ENCODE measurements at regions not wholly inside any gene's neighbourhood (a gene's known extent, or its start where the extent isn't known, plus 50 kb on each side); places are given as distances from the start of the nearest gene placed in this dataset.

GRCh38 chr14:45904314-45904713 lies 651.3 kb upstream of the MIS18BP1 start:
- Histone ChIP-seq H3K79me2 (no peaks in the 10 kb centered on the region), H3K4me2 (no peak overlapping the region), H3K27ac (no peak overlapping the region), H3K9me3 (ENCODE audit: low read depth) (no peaks in the 10 kb centered on the region), H3K36me3 (replicated peaks; ENCODE audit: insufficient read depth, low read depth) (no peaks in the 10 kb centered on the region), H3K4me1 (ENCODE audit: insufficient read depth) (no peaks in the 10 kb centered on the region), H3K9me2 (replicated peaks; ENCODE audit: insufficient read depth) (no peaks in the 10 kb centered on the region), H3K27me3 (no peaks in the 10 kb centered on the region), H3K4me3 (no peak overlapping the region), H2AFZ (no peak overlapping the region), H4K20me1 (ENCODE audit: insufficient read depth, poor library complexity, severe bottlenecking) (no peaks in the 10 kb centered on the region)
- DNase-seq (ENCODE audit: low spot score) = no peak
- TF ChIP-seq CTCF (IDR thresholded peaks at IDR 0.05; ENCODE audit: poor library complexity) (no peak), EZH2phosphoT487 (IDR thresholded peaks at IDR 0.05; ENCODE audit: low read depth, severe bottlenecking, unreplicated experiment) (no peak), EZH2 (IDR thresholded peaks at IDR 0.05; ENCODE audit: borderline replicate concordance) (no peak)
- 91% methylated on average over 1 of the region's 1 CpG for WGBS (ENCODE audit: low lambda C conversion rate, missing lambda C conversion rate)

GRCh38 chr14:45902241-45902640 lies 649.2 kb upstream of the MIS18BP1 start:
- no peaks in the 10 kb centered on the region for H3K27me3 ChIP-seq
- no peaks in the 10 kb centered on the region for H4K20me1 ChIP-seq (ENCODE audit: insufficient read depth, poor library complexity, severe bottlenecking)
- no peaks in the 10 kb centered on the region for H3K79me2 ChIP-seq
- DNase-seq (ENCODE audit: low spot score) = no peak
- H3K4me3 ChIP-seq = no peak overlapping the region
- no peak for TF ChIP-seq EZH2phosphoT487 (IDR thresholded peaks at IDR 0.05; ENCODE audit: low read depth, severe bottlenecking, unreplicated experiment)
- no peak for TF ChIP-seq CTCF (IDR thresholded peaks at IDR 0.05; ENCODE audit: poor library complexity)
- no peak for TF ChIP-seq EZH2 (IDR thresholded peaks at IDR 0.05; ENCODE audit: borderline replicate concordance)
- 70% methylated on average over 3 of the region's 3 CpGs for WGBS (ENCODE audit: low lambda C conversion rate, missing lambda C conversion rate)
- H3K9me3 ChIP-seq (ENCODE audit: low read depth) = no peaks in the 10 kb centered on the region
- no peaks in the 10 kb centered on the region for H3K36me3 ChIP-seq (replicated peaks; ENCODE audit: insufficient read depth, low read depth)
- H3K27ac ChIP-seq = no peak overlapping the region
- H3K9me2 ChIP-seq (replicated peaks; ENCODE audit: insufficient read depth) = no peaks in the 10 kb centered on the region
- H3K4me2 ChIP-seq = no peak overlapping the region
- H2AFZ ChIP-seq = no peak overlapping the region
- no peaks in the 10 kb centered on the region for H3K4me1 ChIP-seq (ENCODE audit: insufficient read depth)

- Histone ChIP-seq H3K4me1 (ENCODE audit: insufficient read depth) (no peaks in the 10 kb centered on the region), H2AFZ (no peak overlapping the region), H4K20me1 (ENCODE audit: insufficient read depth, poor library complexity, severe bottlenecking) (no peaks in the 10 kb centered on the region)
Measured at GRCh38 chr14:45897439-45897838, 644.4 kb upstream of the MIS18BP1 start.

More at GRCh38 chr14:45897439-45897838, 644.4 kb upstream of the MIS18BP1 start:
- H3K27ac ChIP-seq = no peak overlapping the region
- no peaks in the 10 kb centered on the region for H3K9me3 ChIP-seq (ENCODE audit: low read depth)
- H3K27me3 ChIP-seq = no peaks in the 10 kb centered on the region
- TF ChIP-seq EZH2phosphoT487 (IDR thresholded peaks at IDR 0.05; ENCODE audit: low read depth, severe bottlenecking, unreplicated experiment) (no peak), EZH2 (IDR thresholded peaks at IDR 0.05; ENCODE audit: borderline replicate concordance) (no peak), CTCF (IDR thresholded peaks at IDR 0.05; ENCODE audit: poor library complexity) (no peak)
- no peak for DNase-seq (ENCODE audit: low spot score)
- 83% methylated on average over 3 of the region's 3 CpGs for WGBS (ENCODE audit: low lambda C conversion rate, missing lambda C conversion rate)
- H3K4me2 ChIP-seq = no peak overlapping the region
- H3K4me3 ChIP-seq = no peak overlapping the region
- no peaks in the 10 kb centered on the region for H3K9me2 ChIP-seq (replicated peaks; ENCODE audit: insufficient read depth)
- H3K79me2 ChIP-seq = no peaks in the 10 kb centered on the region
- no peaks in the 10 kb centered on the region for H3K36me3 ChIP-seq (replicated peaks; ENCODE audit: insufficient read depth, low read depth)
